ENCODE measurements at regions not wholly inside any gene's neighbourhood (a gene's known extent, or its start where the extent isn't known, plus 50 kb on each side); places are given as distances from the start of the nearest gene placed in this dataset.

GRCh38 chr3:80190051-80190450, 422.3 kb upstream of the ROBO1 start:
- no peaks in the 10 kb centered on the region for H3K36me3 ChIP-seq (ENCODE audit: control insufficient read depth, insufficient read depth, low read length)
- no peak overlapping the region for H3K4me3 ChIP-seq (ENCODE audit: low read depth, low read length)
- H3K27me3 ChIP-seq (ENCODE audit: control insufficient read depth, insufficient read depth, low read length) = no peaks in the 10 kb centered on the region
- DNase-seq (ENCODE audit: low read depth) = peak; percentile 92
- no peak for TF ChIP-seq CTCF (IDR thresholded peaks at IDR 0.05; ENCODE audit: insufficient read depth, low read length, poor library complexity, severe bottlenecking)

- no peaks in the 10 kb centered on the region for H3K27me3 ChIP-seq (ENCODE audit: control insufficient read depth, insufficient read depth, low read length)
- no peaks in the 10 kb centered on the region for H3K36me3 ChIP-seq (ENCODE audit: control insufficient read depth, insufficient read depth, low read length)
- no peak for TF ChIP-seq CTCF (IDR thresholded peaks at IDR 0.05; ENCODE audit: insufficient read depth, low read length, poor library complexity, severe bottlenecking)
- no peak for DNase-seq (ENCODE audit: low read depth)
- no peak overlapping the region for H3K4me3 ChIP-seq (ENCODE audit: low read depth, low read length)
Measured at GRCh38 chr3:80187981-80188380, 420.2 kb upstream of the ROBO1 start.

- TF ChIP-seq CTCF (IDR thresholded peaks at IDR 0.05; ENCODE audit: insufficient read depth, low read length, poor library complexity, severe bottlenecking) = no peak
- H3K4me3 ChIP-seq (ENCODE audit: low read depth, low read length) = no peak overlapping the region
- DNase-seq (ENCODE audit: low read depth) = no peak
- no peaks in the 10 kb centered on the region for H3K27me3 ChIP-seq (ENCODE audit: control insufficient read depth, insufficient read depth, low read length)
- no peaks in the 10 kb centered on the region for H3K36me3 ChIP-seq (ENCODE audit: control insufficient read depth, insufficient read depth, low read length)
Measured at GRCh38 chr3:80159990-80160506, 392.2 kb upstream of the ROBO1 start.

- no peaks in the 10 kb centered on the region for H3K36me3 ChIP-seq (ENCODE audit: control insufficient read depth, insufficient read depth, low read length)
- DNase-seq (ENCODE audit: low read depth) = no peak
- TF ChIP-seq CTCF (IDR thresholded peaks at IDR 0.05; ENCODE audit: insufficient read depth, low read length, poor library complexity, severe bottlenecking) = no peak
- H3K27me3 ChIP-seq (ENCODE audit: control insufficient read depth, insufficient read depth, low read length) = no peaks in the 10 kb centered on the region
- no peak overlapping the region for H3K4me3 ChIP-seq (ENCODE audit: low read depth, low read length)
Measured at GRCh38 chr3:80158332-80158731, 390.5 kb upstream of the ROBO1 start.

GRCh38 chr3:80157546-80157945, 389.7 kb upstream of the ROBO1 start:
- no peak for DNase-seq (ENCODE audit: low read depth)
- no peak for TF ChIP-seq CTCF (IDR thresholded peaks at IDR 0.05; ENCODE audit: insufficient read depth, low read length, poor library complexity, severe bottlenecking)

GRCh38 chr3:80152692-80153091, 384.9 kb upstream of the ROBO1 start:
- DNase-seq (ENCODE audit: low read depth) = no peak
- no peak for TF ChIP-seq CTCF (IDR thresholded peaks at IDR 0.05; ENCODE audit: insufficient read depth, low read length, poor library complexity, severe bottlenecking)
- Histone ChIP-seq H3K36me3 (ENCODE audit: control insufficient read depth, insufficient read depth, low read length) (no peaks in the 10 kb centered on the region), H3K4me3 (ENCODE audit: low read depth, low read length) (no peak overlapping the region), H3K27me3 (ENCODE audit: control insufficient read depth, insufficient read depth, low read length) (no peaks in the 10 kb centered on the region)

More at GRCh38 chr3:80157546-80157945, 389.7 kb upstream of the ROBO1 start:
- Histone ChIP-seq H3K4me3 (ENCODE audit: low read depth, low read length) (no peak overlapping the region), H3K36me3 (ENCODE audit: control insufficient read depth, insufficient read depth, low read length) (no peaks in the 10 kb centered on the region), H3K27me3 (ENCODE audit: control insufficient read depth, insufficient read depth, low read length) (no peaks in the 10 kb centered on the region)

Data from kidney epithelial cell (primary cell).